ENCODE measurements at regions not wholly inside any gene's neighbourhood (a gene's known extent, or its start where the extent isn't known, plus 50 kb on each side); places are given as distances from the start of the nearest gene placed in this dataset.
"Not testable (repeated sequence)": the region's sequence is repeated elsewhere in the genome, so short reads cannot be mapped to it uniquely, and the experiment has no call there.

DNA sequence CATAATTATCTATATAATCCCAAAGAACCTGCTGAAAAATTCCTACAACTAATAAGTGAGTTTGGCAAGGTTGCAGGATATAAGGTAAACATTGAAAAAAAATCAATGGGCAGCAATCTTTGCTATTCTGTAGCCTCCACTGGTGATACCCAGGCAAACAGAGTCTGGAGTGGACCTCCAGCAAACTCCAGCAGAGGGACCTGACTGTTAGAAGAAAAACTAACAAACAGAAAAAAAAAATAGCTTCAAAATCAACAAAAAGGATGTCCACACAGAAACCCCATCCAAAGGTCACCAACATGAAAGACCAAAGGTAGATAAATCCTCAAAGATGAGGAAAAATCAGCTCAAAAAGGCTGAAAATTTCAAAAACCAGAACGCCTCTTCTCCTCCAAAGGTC lies 128.9 kb upstream of the PJA2 start:
- H3K79me2 ChIP-seq (ENCODE audit: insufficient read depth, low read length); H3K27ac ChIP-seq (ENCODE audit: low read depth, low read length); H3K9me2 ChIP-seq (ENCODE audit: insufficient read depth); H3K9me3 ChIP-seq (ENCODE audit: control insufficient read depth in 1 of 2, insufficient read depth in 1 of 2, low read depth in 1 of 2, low read length in 2 of 2); H3K9ac ChIP-seq (ENCODE audit: low read length); BruUV-seq (replicated peaks); H2AFZ ChIP-seq (ENCODE audit: low read depth, low read length, poor library complexity, severe bottlenecking); intact Hi-C loops (cut with micrococcal nuclease); H3K4me3 ChIP-seq (replicated peaks in 1 of 2; ENCODE audit: low read depth in 1 of 2, low read length in 2 of 2); POLR2A ChIA-PET; H4K20me1 ChIP-seq (ENCODE audit: insufficient read depth); H3K4me1 ChIP-seq (ENCODE audit: control insufficient read depth in 1 of 2, insufficient read depth in 2 of 2, low read length in 2 of 2); DNase-seq (ENCODE audit: low read depth, low spot score); ATAC-seq; H3K27me3 ChIP-seq (ENCODE audit: insufficient read depth, low read length); H3K36me3 ChIP-seq (ENCODE audit: control insufficient read depth in 1 of 2, insufficient read depth in 2 of 2, low read length in 2 of 2); CTCF ChIA-PET; H3K4me2 ChIP-seq (ENCODE audit: low read length); RAD21 ChIA-PET (ENCODE audit: low non-redundant PET in 1 of 2, low total read pairs in 2 of 2, uncharacterized antibody in 2 of 2, unreplicated experiment in 2 of 2): not testable (repeated sequence)

DNA sequence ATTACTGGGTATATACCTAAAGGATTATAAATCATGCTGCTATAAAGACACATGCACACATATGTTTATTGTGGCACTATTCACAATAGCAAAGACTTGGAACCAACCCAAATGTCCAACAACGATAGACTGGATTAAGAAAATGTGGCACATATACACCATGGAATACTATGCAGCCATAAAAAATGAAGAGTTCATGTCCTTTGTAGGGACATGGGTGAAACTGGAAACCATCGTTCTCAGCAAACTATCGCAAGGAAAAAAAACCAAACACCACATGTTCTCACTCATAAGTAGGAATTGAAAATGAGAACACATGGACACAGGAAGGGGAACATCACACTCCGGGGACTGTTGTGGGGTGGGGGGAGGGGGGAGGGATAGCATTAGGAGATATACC lies 125.3 kb upstream of the PJA2 start:
- H3K9me2 ChIP-seq (ENCODE audit: insufficient read depth); H3K36me3 ChIP-seq (ENCODE audit: control insufficient read depth in 1 of 2, insufficient read depth in 2 of 2, low read length in 2 of 2); intact Hi-C loops (cut with micrococcal nuclease); H3K9me3 ChIP-seq (ENCODE audit: control insufficient read depth in 1 of 2, insufficient read depth in 1 of 2, low read depth in 1 of 2, low read length in 2 of 2); H3K4me1 ChIP-seq (ENCODE audit: control insufficient read depth in 1 of 2, insufficient read depth in 2 of 2, low read length in 2 of 2); ATAC-seq; H4K20me1 ChIP-seq (ENCODE audit: insufficient read depth); H3K4me3 ChIP-seq (replicated peaks in 1 of 2; ENCODE audit: low read depth in 1 of 2, low read length in 2 of 2); H3K27ac ChIP-seq (ENCODE audit: low read depth, low read length); H3K4me2 ChIP-seq (ENCODE audit: low read length); H3K27me3 ChIP-seq (ENCODE audit: insufficient read depth, low read length); BruUV-seq (replicated peaks); RAD21 ChIA-PET (ENCODE audit: low non-redundant PET in 1 of 2, low total read pairs in 2 of 2, uncharacterized antibody in 2 of 2, unreplicated experiment in 2 of 2); DNase-seq (ENCODE audit: low read depth, low spot score); POLR2A ChIA-PET; CTCF ChIA-PET; H2AFZ ChIP-seq (ENCODE audit: low read depth, low read length, poor library complexity, severe bottlenecking); H3K9ac ChIP-seq (ENCODE audit: low read length); H3K79me2 ChIP-seq (ENCODE audit: insufficient read depth, low read length): not testable (repeated sequence)

DNA sequence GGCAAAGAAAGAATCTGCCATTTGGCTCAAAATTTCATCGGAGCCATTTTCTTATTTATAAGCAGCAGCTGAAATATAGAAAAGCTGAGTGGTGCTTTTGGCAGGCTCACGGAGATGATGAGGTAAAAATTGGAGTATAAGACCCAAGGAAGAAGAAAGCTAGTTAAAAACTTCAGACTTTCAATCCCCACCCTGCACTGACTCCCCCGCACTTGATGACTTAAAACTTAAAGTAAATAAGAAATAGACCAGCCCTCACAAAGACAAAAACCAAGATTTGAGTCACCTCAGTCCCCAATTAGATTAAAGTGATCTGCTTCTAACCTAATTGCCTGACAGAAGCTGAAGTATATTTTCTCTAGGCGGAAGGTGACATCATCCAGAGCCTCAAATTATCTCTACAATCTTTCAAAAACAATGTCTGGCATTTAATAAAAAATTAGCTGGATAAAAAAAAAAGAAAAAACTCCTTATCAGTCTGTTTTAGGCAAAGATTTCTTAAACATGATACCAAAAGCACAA lies 124.0 kb upstream of the PJA2 start:
- no TSS peak for BruUV-seq (replicated peaks)
- Histone ChIP-seq H3K4me1 (ENCODE audit: control insufficient read depth in 1 of 2, insufficient read depth in 2 of 2, low read length in 2 of 2) (no peaks in the 10 kb centered on the region), H2AFZ (ENCODE audit: low read depth, low read length, poor library complexity, severe bottlenecking) (no peak overlapping the region), H3K9me3 (ENCODE audit: control insufficient read depth in 1 of 2, insufficient read depth in 1 of 2, low read depth in 1 of 2, low read length in 2 of 2) (no peaks in the 10 kb centered on the region), H3K9ac (ENCODE audit: low read length) (no peak overlapping the region), H3K27ac (ENCODE audit: low read depth, low read length) (no peak overlapping the region), H4K20me1 (ENCODE audit: insufficient read depth) (0 out of 2 replicates have a peak, but pooled peaks cover 5% of the 10 kb centered on the region), H3K4me2 (ENCODE audit: low read length) (no peak overlapping the region), H3K27me3 (ENCODE audit: insufficient read depth, low read length) (no peaks in the 10 kb centered on the region), H3K4me3 (replicated peaks in 1 of 2; ENCODE audit: low read depth in 1 of 2, low read length in 2 of 2) (no peak overlapping the region), H3K36me3 (ENCODE audit: control insufficient read depth in 1 of 2, insufficient read depth in 2 of 2, low read length in 2 of 2) (no peaks in the 10 kb centered on the region), H3K79me2 (ENCODE audit: insufficient read depth, low read length) (no peaks in the 10 kb centered on the region), H3K9me2 (ENCODE audit: insufficient read depth) (no peaks in the 10 kb centered on the region)
- ATAC-seq (no peak), DNase-seq (ENCODE audit: low read depth, low spot score) (no peak)
- ChIA-PET RAD21 (ENCODE audit: low non-redundant PET in 1 of 2, low total read pairs in 2 of 2, uncharacterized antibody in 2 of 2, unreplicated experiment in 2 of 2) (no interaction called here), CTCF (interaction anchor here (0.9 kb wide), 1 partner anchor 892 kb away, joined by 3 read pairs; no protein-coding TSS in a partner anchor), POLR2A (no interaction called here)
- intact Hi-C loops (cut with micrococcal nuclease): no loop called here
- TF ChIP-seq RAD21 (IDR thresholded peaks at IDR 0.05; ENCODE audit: low read depth): no peak
- no peak for TF ChIP-seq EGR1 (IDR thresholded peaks at IDR 0.05; ENCODE audit: low read depth)
- TF ChIP-seq JUND (IDR thresholded peaks at IDR 0.05): no peak
- no peak for TF ChIP-seq FOSL1 (IDR thresholded peaks at IDR 0.05; ENCODE audit: low read depth)
- no peak for TF ChIP-seq YY1 (IDR thresholded peaks at IDR 0.05; ENCODE audit: extremely low read depth, insufficient replicate concordance, low read depth, low read length)
- no peak for TF ChIP-seq SRF (IDR thresholded peaks at IDR 0.05; ENCODE audit: low read depth)
- TF ChIP-seq SP1 (IDR thresholded peaks at IDR 0.05; ENCODE audit: low read depth): no peak
- TF ChIP-seq, protein P1, sequence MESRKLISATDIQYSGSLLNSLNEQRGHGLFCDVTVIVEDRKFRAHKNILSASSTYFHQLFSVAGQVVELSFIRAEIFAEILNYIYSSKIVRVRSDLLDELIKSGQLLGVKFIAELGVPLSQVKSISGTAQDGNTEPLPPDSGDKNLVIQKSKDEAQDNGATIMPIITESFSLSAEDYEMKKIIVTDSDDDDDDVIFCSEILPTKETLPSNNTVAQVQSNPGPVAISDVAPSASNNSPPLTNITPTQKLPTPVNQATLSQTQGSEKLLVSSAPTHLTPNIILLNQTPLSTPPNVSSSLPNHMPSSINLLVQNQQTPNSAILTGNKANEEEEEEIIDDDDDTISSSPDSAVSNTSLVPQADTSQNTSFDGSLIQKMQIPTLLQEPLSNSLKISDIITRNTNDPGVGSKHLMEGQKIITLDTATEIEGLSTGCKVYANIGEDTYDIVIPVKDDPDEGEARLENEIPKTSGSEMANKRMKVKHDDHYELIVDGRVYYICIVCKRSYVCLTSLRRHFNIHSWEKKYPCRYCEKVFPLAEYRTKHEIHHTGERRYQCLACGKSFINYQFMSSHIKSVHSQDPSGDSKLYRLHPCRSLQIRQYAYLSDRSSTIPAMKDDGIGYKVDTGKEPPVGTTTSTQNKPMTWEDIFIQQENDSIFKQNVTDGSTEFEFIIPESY (IDR thresholded peaks at IDR 0.05; ENCODE audit: extremely low read depth, insufficient replicate concordance, low read length): no peak
- no peak for TF ChIP-seq SIN3A (IDR thresholded peaks at IDR 0.05; ENCODE audit: low read depth)
- no peak for TF ChIP-seq EZH2phosphoT487 (IDR thresholded peaks at IDR 0.05; ENCODE audit: borderline replicate concordance)
- TF ChIP-seq ELF1 (IDR thresholded peaks at IDR 0.05; ENCODE audit: borderline replicate concordance, low read depth): no peak
- no peak for TF ChIP-seq CBX3 (IDR thresholded peaks at IDR 0.05; ENCODE audit: low read depth)

Data from HCT116 (cell line).